ENCODE measurements at regions not wholly inside any gene's neighbourhood (a gene's known extent, or its start where the extent isn't known, plus 50 kb on each side); places are given as distances from the start of the nearest gene placed in this dataset.

GRCh38 chr2:62313449-62314227 is 117.7 kb downstream of the B3GNT2 start:
- H3K27me3 ChIP-seq = no peaks in the 10 kb centered on the region
- peaks cover 0 to 9% (median 0%) of the 10 kb centered on the region in 4 donors for H3K4me1 ChIP-seq
- TF ChIP-seq POLR2A (IDR thresholded peaks at IDR 0.05) = no peak
- no peak for TF ChIP-seq CTCF (IDR thresholded peaks at IDR 0.05)
- no peaks in the 10 kb centered on the region for H3K9me3 ChIP-seq
- peak overlapping the region in 1 of 4 donors; percentile 25 for H3K27ac ChIP-seq
- no peak overlapping the region for H3K4me3 ChIP-seq
- DNase-seq = peak in 2 of 3 donors; percentile 59 to 65
- no peaks in the 10 kb centered on the region for H3K36me3 ChIP-seq

GRCh38 chr2:62309465-62310091 is 113.7 kb downstream of the B3GNT2 start:
- no peaks in the 10 kb centered on the region for H3K36me3 ChIP-seq
- DNase-seq = peak in 1 of 3 donors; percentile 41

GRCh38 chr2:62309081-62309464 is 113.2 kb downstream of the B3GNT2 start:
- H3K9me3 ChIP-seq = no peaks in the 10 kb centered on the region
- no peak overlapping the region for H3K27ac ChIP-seq
- no peak overlapping the region for H3K4me3 ChIP-seq
- TF ChIP-seq POLR2A (IDR thresholded peaks at IDR 0.05) (no peak), CTCF (IDR thresholded peaks at IDR 0.05) (no peak)
- no peaks in the 10 kb centered on the region for H3K36me3 ChIP-seq
- no peak for DNase-seq
- H3K4me1 ChIP-seq = peaks cover 0 to 40% (median 5%) of the 10 kb centered on the region in 4 donors
- H3K27me3 ChIP-seq = no peaks in the 10 kb centered on the region

More at GRCh38 chr2:62309465-62310091, 113.7 kb downstream of the B3GNT2 start:
- peak overlapping the region in 1 of 4 donors; percentile 27 for H3K27ac ChIP-seq
- peak overlapping the region in 1 of 4 donors; percentile 15 for H3K4me3 ChIP-seq
- H3K9me3 ChIP-seq = no peaks in the 10 kb centered on the region
- H3K27me3 ChIP-seq = no peaks in the 10 kb centered on the region
- TF ChIP-seq POLR2A (IDR thresholded peaks at IDR 0.05) (no peak), CTCF (IDR thresholded peaks at IDR 0.05) (no peak)
- H3K4me1 ChIP-seq = peaks cover 0 to 36% (median 5%) of the 10 kb centered on the region in 4 donors

- Histone ChIP-seq H3K27me3 (no peaks in the 10 kb centered on the region), H3K9me3 (no peaks in the 10 kb centered on the region), H3K36me3 (no peaks in the 10 kb centered on the region), H3K4me3 (no peak overlapping the region), H3K27ac (peak overlapping the region in 3 of 4 donors; percentile 41 to 53 (median 44)), H3K4me1 (peaks cover 0 to 40% (median 8%) of the 10 kb centered on the region in 4 donors)
- DNase-seq = peak in 2 of 3 donors; percentile 54 to 65
- no peak for TF ChIP-seq POLR2A (IDR thresholded peaks at IDR 0.05)
- no peak for TF ChIP-seq CTCF (IDR thresholded peaks at IDR 0.05)
Observed at GRCh38 chr2:62307469-62308389, 111.8 kb downstream of the B3GNT2 start.

- TF ChIP-seq CTCF (IDR thresholded peaks at IDR 0.05) = no peak
- TF ChIP-seq POLR2A (IDR thresholded peaks at IDR 0.05) = no peak
- no peaks in the 10 kb centered on the region for H3K9me3 ChIP-seq
- no peaks in the 10 kb centered on the region for H3K36me3 ChIP-seq
- DNase-seq = peak in 1 of 3 donors; percentile 56
- peak overlapping the region; percentile 6 to 53 (median 42) for H3K27ac ChIP-seq
- H3K27me3 ChIP-seq = no peaks in the 10 kb centered on the region
- peaks cover 0 to 40% (median 8%) of the 10 kb centered on the region in 4 donors for H3K4me1 ChIP-seq
- H3K4me3 ChIP-seq = no peak overlapping the region
Observed at GRCh38 chr2:62306751-62307468, 111.0 kb downstream of the B3GNT2 start.

Measured in Peyer's patch (tissue), 4 donors.